Neural progenitor cell (in vitro differentiated cells): ENCODE measurements at regions not wholly inside any gene's neighbourhood (a gene's known extent, or its start where the extent isn't known, plus 50 kb on each side); places are given as distances from the start of the nearest gene placed in this dataset.

ENCODE experiments used
- DNase-seq: peaks from one replicate; pipeline ENCODE4 v3.0.0-alpha.2; 2016; ENCODE audit warnings: low spot score
- H2AFZ ChIP-seq: fragments of 200-600 bp; sonication (generic); replicated peaks from 2 replicates; pipeline ENCODE4 v1.6.1; 2016; ENCODE audit warnings: antibody characterized with exemption
- H3F3A ChIP-seq: fragments of 200-600 bp; sonication (generic); 2 replicates; pipeline ENCODE4 v1.6.1; 2016; ENCODE audit warnings: antibody characterized with exemption, low read depth
- H3K27ac ChIP-seq: fragments of 200-600 bp; sonication (generic); 2 replicates; pipeline ENCODE4 v1.5.1; 2016; ENCODE audit warnings: mild to moderate bottlenecking
- H3K27me3 ChIP-seq: fragments of 200-600 bp; sonication (generic); 2 replicates; pipeline ENCODE4 v1.6.1; 2016; ENCODE audit warnings: mild to moderate bottlenecking, moderate library complexity
- H3K36me3 ChIP-seq: fragments of 200-600 bp; sonication (generic); 2 replicates; pipeline ENCODE4 v1.5.1; 2016
- H3K4me1 ChIP-seq: fragments of 200-600 bp; sonication (generic); 2 replicates; pipeline ENCODE4 v1.6.1; 2016; ENCODE audit warnings: mixed run types
- H3K4me2 ChIP-seq: fragments of 200-600 bp; sonication (generic); 2 replicates; pipeline ENCODE4 v1.6.1; 2016
- H3K4me3 ChIP-seq: fragments of 200-600 bp; sonication (generic); 2 replicates; pipeline ENCODE4 v1.5.1; 2016
- H3K79me2 ChIP-seq: fragments of 200-600 bp; sonication (generic); 2 replicates; pipeline ENCODE4 v1.6.1; 2016; ENCODE audit warnings: low read depth
- H3K9ac ChIP-seq: fragments of 200-600 bp; sonication (generic); 2 replicates; pipeline ENCODE4 v1.6.1; 2016
- H3K9me3 ChIP-seq: fragments of 200-600 bp; sonication (generic); 2 replicates; pipeline ENCODE4 v1.5.1; 2016; ENCODE audit warnings: low read depth
- H4K20me1 ChIP-seq: fragments of 200-600 bp; sonication (generic); 2 replicates; pipeline ENCODE4 v1.6.1; 2016; ENCODE audit warnings: low read depth
- H3K27ac Mint-ChIP-seq: 3 replicates; pipeline ENCODE4 v1.8.0; 2021; ENCODE audit warnings: mixed read lengths
- H3K27me3 Mint-ChIP-seq: 2 replicates; pipeline ENCODE4 v1.8.0; 2022; ENCODE audit warnings: low read depth, mild to moderate bottlenecking, inconsistent platforms, moderate library complexity, mixed read lengths; ENCODE audit not compliant: insufficient read depth
- H3K36me3 Mint-ChIP-seq: 3 replicates; pipeline ENCODE4 v1.8.0; 2021; ENCODE audit warnings: mixed read lengths
- H3K4me1 Mint-ChIP-seq: 3 replicates; pipeline ENCODE4 v1.8.0; 2021; ENCODE audit warnings: mixed read lengths
- H3K4me3 Mint-ChIP-seq: 3 replicates; pipeline ENCODE4 v1.8.0; 2021; ENCODE audit warnings: mild to moderate bottlenecking, moderate library complexity, mixed read lengths
- H3K9me3 Mint-ChIP-seq: 3 replicates; pipeline ENCODE4 v1.8.0; 2020; ENCODE audit warnings: mixed read lengths
- EZH2 ChIP-seq: fragments of 200-600 bp; sonication (generic); IDR thresholded peaks from 2 replicates; pipeline ENCODE4 v1.6.1; 2017; ENCODE audit warnings: antibody characterized with exemption, mild to moderate bottlenecking, moderate library complexity
- EZH2phosphoT487 ChIP-seq: fragments of 200-600 bp; sonication (generic); IDR thresholded peaks from 2 replicates; pipeline ENCODE4 v1.6.1; 2017; ENCODE audit warnings: antibody characterized with exemption
- TF ChIP-seq, protein P1 (sequence below): fragments of 200-600 bp; sonication (generic); IDR thresholded peaks from 2 replicates; pipeline ENCODE4 v1.5.1; 2017; ENCODE audit warnings: antibody characterized with exemption, mild to moderate bottlenecking

DNA sequence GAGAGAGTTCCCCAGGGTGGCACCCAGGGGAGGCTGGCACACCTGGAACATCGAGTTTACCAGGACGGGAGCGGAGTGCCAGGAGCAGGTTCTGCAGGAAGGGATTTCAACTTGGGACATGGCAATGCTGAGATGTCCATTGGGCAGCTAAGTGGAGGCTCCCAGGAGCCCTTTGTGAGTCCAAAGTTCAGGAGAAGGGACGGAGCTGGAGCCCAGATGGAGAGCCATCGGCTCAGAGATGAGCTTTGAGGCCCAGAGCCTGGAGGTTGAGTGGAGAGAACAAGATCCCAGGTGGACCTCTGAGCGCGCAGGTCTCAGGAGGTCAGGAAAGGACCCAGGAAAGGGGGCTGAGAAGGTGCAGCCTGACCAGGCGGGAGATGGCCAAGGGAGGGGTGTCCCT lies 67.5 kb upstream of the AFDN start:
- H3K27me3 Mint-ChIP-seq, result peaks cover 8% of the 10 kb centered on the region
- no peak overlapping the region for H3K27ac ChIP-seq

DNA sequence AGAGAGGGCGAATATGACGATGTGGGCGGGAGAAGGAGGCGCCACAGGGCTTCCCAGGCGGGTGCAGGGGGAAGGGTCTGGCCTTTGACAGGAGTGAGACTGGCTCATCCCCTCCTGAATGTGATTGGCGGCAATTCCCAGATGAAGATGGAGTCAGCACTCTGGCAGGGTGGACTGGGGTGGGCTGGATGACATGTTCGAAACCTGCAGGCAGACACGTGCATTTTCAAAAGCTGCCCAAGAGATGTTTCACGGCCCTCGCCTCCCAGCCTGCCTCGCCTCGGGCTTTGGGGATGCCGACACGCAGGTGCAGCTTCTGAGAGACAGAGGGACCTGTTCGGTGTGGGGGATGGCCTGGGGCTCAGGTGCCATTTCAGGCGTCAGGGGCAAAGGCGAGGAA lies 66.8 kb upstream of the AFDN start:
- Mint-ChIP-seq H3K27ac (peak overlapping the region; percentile 77), H3K4me3 (no peak overlapping the region), H3K36me3 (no peaks in the 10 kb centered on the region), H3K27me3 (peaks cover 8% of the 10 kb centered on the region), H3K4me1 (peaks cover 55% of the 10 kb centered on the region), H3K9me3 (peaks cover 4% of the 10 kb centered on the region)
- no peaks in the 10 kb centered on the region for H3K9me3 ChIP-seq
- H3K27ac ChIP-seq, result no peak overlapping the region
- H3K4me2 ChIP-seq, result no peak overlapping the region
- H3K79me2 ChIP-seq, result no peaks in the 10 kb centered on the region
- no peaks in the 10 kb centered on the region for H3K4me1 ChIP-seq
- no peaks in the 10 kb centered on the region for H4K20me1 ChIP-seq
- TF ChIP-seq, protein P1, sequence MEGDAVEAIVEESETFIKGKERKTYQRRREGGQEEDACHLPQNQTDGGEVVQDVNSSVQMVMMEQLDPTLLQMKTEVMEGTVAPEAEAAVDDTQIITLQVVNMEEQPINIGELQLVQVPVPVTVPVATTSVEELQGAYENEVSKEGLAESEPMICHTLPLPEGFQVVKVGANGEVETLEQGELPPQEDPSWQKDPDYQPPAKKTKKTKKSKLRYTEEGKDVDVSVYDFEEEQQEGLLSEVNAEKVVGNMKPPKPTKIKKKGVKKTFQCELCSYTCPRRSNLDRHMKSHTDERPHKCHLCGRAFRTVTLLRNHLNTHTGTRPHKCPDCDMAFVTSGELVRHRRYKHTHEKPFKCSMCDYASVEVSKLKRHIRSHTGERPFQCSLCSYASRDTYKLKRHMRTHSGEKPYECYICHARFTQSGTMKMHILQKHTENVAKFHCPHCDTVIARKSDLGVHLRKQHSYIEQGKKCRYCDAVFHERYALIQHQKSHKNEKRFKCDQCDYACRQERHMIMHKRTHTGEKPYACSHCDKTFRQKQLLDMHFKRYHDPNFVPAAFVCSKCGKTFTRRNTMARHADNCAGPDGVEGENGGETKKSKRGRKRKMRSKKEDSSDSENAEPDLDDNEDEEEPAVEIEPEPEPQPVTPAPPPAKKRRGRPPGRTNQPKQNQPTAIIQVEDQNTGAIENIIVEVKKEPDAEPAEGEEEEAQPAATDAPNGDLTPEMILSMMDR, result no peak
- no peak for TF ChIP-seq EZH2phosphoT487
- no peak for TF ChIP-seq EZH2
- no peak overlapping the region for H2AFZ ChIP-seq
- no peaks in the 10 kb centered on the region for H3F3A ChIP-seq
- H3K27me3 ChIP-seq, result no peaks in the 10 kb centered on the region
- no peak overlapping the region for H3K9ac ChIP-seq
- DNase-seq, result no peak
- no peaks in the 10 kb centered on the region for H3K36me3 ChIP-seq
- H3K4me3 ChIP-seq, result no peak overlapping the region

More for the DNA sequence above, 67.5 kb upstream of the AFDN start:
- Histone ChIP-seq H3K27me3 (no peaks in the 10 kb centered on the region), H3K4me2 (no peak overlapping the region), H3K36me3 (no peaks in the 10 kb centered on the region), H3K9ac (no peak overlapping the region), H4K20me1 (no peaks in the 10 kb centered on the region), H2AFZ (no peak overlapping the region), H3K79me2 (no peaks in the 10 kb centered on the region), H3K9me3 (no peaks in the 10 kb centered on the region), H3K4me3 (no peak overlapping the region), H3K4me1 (no peaks in the 10 kb centered on the region), H3F3A (no peaks in the 10 kb centered on the region)
- Mint-ChIP-seq H3K27ac (peak overlapping the region; percentile 52), H3K36me3 (no peaks in the 10 kb centered on the region), H3K4me3 (peak overlapping the region; percentile 6), H3K9me3 (peaks cover 4% of the 10 kb centered on the region), H3K4me1 (peaks cover 55% of the 10 kb centered on the region)
- TF ChIP-seq EZH2 (no peak), EZH2phosphoT487 (no peak)
- TF ChIP-seq, protein P1, result no peak
- DNase-seq, result no peak

DNA sequence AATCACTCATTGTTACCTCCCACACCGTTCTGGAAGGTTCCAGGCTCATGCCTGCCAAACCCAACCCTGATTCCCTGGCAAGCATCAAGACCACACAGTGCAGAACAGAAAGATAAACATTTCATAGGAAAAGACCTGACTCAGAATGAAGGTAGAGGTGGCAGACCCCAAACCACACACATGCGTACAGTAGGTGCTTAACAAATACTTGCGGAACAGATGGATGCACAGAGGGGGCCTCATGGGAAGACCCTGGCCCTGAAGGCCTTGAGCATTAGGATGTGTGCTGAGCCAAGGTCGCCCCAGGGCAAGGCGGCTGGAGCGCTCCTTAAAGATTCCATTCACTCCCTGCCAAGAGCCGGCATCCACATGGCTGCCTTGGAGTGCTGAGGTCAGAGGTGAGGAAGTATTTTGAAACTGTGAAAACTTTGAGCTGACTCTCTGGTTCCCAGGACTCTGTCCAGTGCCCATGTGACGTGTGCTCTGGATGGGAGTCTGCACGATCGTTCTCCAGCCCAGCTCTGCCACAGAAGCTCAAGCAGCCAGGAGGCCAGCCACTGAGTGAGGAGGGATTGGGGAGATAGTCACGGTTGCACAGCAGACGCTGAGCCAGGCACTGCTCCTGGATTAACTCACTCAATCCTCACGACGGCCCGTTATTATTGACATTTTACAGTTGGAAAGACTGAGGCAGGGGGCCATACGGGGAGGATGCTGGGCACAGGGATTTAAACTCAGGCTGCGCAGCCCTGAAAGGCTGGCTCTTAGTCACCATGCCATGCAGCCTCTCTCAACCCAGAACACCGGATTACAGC lies 65.5 kb upstream of the AFDN start:
- H3K79me2 ChIP-seq, result no peaks in the 10 kb centered on the region
- H3K4me1 Mint-ChIP-seq, result peaks cover 59% of the 10 kb centered on the region
- no peaks in the 10 kb centered on the region for H3K27me3 ChIP-seq
- no peaks in the 10 kb centered on the region for H4K20me1 ChIP-seq
- H3K27me3 Mint-ChIP-seq, result peaks cover 8% of the 10 kb centered on the region
- no peak overlapping the region for H3K27ac ChIP-seq
- no peak overlapping the region for H3K4me2 ChIP-seq
- TF ChIP-seq EZH2, result no peak
- no peak for TF ChIP-seq EZH2phosphoT487
- H3K36me3 ChIP-seq, result no peaks in the 10 kb centered on the region
- H3K27ac Mint-ChIP-seq, result no peak overlapping the region
- H3K36me3 Mint-ChIP-seq, result no peaks in the 10 kb centered on the region
- H3K9me3 ChIP-seq, result no peaks in the 10 kb centered on the region
- H3K9me3 Mint-ChIP-seq, result peaks cover 4% of the 10 kb centered on the region
- H3K4me3 Mint-ChIP-seq, result no peak overlapping the region
- no peaks in the 10 kb centered on the region for H3F3A ChIP-seq
- H3K4me1 ChIP-seq, result no peaks in the 10 kb centered on the region
- H2AFZ ChIP-seq, result no peak overlapping the region
- no peak overlapping the region for H3K9ac ChIP-seq
- H3K4me3 ChIP-seq, result no peak overlapping the region
- DNase-seq, result no peak

DNA sequence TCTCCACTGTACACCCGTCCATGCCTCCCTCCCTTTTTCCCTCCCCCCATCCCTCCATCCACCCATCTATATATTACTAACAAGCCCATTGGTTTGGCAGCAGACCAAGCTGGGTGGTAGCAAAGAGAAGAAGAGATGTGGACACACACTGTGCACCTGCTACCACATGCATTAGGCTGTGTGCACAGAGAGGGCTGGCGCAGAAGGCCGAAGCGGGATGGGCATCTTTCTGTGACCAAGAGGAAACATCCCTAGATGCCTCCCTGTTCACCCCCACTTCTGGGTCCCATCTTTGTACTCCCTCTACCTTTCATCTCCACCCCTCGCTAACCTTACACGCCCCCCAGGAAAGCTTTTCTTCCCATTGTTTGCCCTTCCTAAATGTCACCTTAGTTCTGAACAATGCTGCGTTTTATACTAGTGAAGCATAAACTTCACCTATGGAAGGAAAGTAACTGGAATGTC lies 64.9 kb upstream of the AFDN start:
- H3F3A ChIP-seq, result no peaks in the 10 kb centered on the region
- Mint-ChIP-seq H3K27me3 (peaks cover 6% of the 10 kb centered on the region), H3K4me3 (no peak overlapping the region), H3K36me3 (no peaks in the 10 kb centered on the region), H3K9me3 (peaks cover 4% of the 10 kb centered on the region), H3K4me1 (peaks cover 59% of the 10 kb centered on the region), H3K27ac (no peak overlapping the region)
- no peak overlapping the region for H3K4me3 ChIP-seq
- no peak overlapping the region for H3K27ac ChIP-seq
- no peaks in the 10 kb centered on the region for H3K9me3 ChIP-seq
- no peak overlapping the region for H3K9ac ChIP-seq
- H2AFZ ChIP-seq, result no peak overlapping the region
- no peaks in the 10 kb centered on the region for H3K79me2 ChIP-seq
- no peak for DNase-seq
- H3K36me3 ChIP-seq, result no peaks in the 10 kb centered on the region
- TF ChIP-seq, protein P1, result no peak
- TF ChIP-seq EZH2 (no peak), EZH2phosphoT487 (no peak)
- no peaks in the 10 kb centered on the region for H3K27me3 ChIP-seq
- H4K20me1 ChIP-seq, result no peaks in the 10 kb centered on the region
- H3K4me1 ChIP-seq, result no peaks in the 10 kb centered on the region
- no peak overlapping the region for H3K4me2 ChIP-seq
